GM11168 (cell line): ENCODE measurements at regions not wholly inside any gene's neighbourhood (a gene's known extent, or its start where the extent isn't known, plus 50 kb on each side); places are given as distances from the start of the nearest gene placed in this dataset.
"Not testable (repeated sequence)": the region's sequence is repeated elsewhere in the genome, so short reads cannot be mapped to it uniquely, and the experiment has no call there.

Experiments used
- in situ Hi-C: fragments of 300-500 bp; cut with MboI; formaldehyde crosslinking; loops from one replicate; pipeline ENCODE4 v1.12.0; 2022; ENCODE audit warnings: low sequenced_read_pairs; ENCODE audit not compliant: unreplicated experiment

DNA sequence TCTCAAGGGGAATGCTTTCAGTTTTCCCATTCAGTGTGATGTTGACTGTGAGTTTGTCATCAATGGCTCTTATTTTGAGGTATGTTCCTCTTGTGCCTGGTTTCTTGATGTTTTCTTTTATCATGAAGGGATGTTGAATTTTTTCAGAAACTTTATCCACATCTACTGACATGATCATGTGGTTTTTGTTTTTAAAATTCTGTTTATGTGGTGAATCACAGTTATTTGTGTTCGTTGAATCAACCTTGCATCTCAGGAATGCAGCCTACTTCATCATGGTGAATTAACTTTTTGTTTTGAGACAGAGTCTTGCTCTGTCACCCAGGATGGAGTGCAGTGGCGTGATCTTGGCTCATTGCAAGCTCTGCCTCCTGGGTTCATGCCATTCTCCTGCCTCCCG lies 263.1 kb upstream of the KLF3 start:
- in situ Hi-C loops, result no loop called here

DNA sequence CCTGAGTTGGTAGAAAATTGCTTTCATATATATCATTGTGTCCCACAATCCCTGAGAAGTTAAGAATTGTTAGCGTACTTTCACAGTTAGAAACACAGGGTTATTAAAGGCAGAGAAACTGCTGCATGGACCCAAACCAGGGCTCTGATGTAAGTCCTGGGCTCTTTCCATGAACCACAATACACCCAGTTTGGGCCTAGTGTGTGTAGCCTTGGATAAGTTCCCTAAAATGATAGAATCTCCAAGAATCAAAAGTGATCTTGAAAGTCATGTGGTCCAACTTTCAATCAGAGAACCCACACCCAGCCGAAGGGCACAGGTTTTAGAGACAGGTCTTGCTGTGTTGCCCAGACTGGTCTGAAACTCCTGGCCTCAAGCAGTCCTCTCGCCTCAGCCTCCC lies 257.8 kb upstream of the KLF3 start:
- in situ Hi-C loops, result no loop called here

DNA sequence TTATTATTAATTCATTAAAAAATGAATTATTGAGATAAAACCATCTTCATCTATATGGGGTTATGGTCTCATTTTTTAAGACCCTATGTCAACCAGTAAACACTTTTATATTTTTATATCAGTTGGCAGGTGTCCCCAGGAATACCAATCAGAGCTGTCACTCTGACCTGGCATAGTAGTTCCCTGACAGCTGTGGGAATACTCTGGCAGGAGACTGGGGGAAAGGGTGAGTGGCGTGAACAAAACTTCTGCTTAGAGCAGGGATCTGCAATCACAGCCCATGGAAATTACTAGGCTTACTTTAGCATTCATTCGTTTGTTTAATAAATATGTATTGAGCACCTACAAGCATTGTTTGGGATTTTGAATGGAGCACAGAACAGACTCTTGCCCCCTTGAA lies 254.1 kb upstream of the KLF3 start:
- in situ Hi-C loops, result no loop called here

DNA sequence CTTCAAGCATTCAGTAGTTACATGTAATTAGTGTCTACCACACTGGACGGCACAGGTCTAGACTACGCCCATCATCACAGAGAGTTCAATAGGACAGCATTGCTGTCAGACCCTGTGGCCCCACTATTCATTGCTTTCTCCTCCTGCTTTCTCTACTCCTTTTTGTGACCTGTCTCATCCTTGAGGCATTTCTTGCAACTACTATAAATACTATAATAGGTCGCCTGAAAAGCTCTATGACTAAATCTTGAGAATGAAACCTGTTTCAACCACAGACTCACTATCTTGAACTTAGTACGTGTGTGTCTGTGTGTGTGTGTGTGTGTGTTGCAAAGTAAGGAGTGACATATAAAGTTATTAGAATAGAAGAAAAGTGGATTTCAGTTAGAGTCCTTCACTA lies 252.9 kb upstream of the KLF3 start:
- in situ Hi-C loops, result no loop called here

- in situ Hi-C loops, result no loop called here
Measured at GRCh38 chr4:38411981-38412536, 251.9 kb upstream of the KLF3 start.

DNA sequence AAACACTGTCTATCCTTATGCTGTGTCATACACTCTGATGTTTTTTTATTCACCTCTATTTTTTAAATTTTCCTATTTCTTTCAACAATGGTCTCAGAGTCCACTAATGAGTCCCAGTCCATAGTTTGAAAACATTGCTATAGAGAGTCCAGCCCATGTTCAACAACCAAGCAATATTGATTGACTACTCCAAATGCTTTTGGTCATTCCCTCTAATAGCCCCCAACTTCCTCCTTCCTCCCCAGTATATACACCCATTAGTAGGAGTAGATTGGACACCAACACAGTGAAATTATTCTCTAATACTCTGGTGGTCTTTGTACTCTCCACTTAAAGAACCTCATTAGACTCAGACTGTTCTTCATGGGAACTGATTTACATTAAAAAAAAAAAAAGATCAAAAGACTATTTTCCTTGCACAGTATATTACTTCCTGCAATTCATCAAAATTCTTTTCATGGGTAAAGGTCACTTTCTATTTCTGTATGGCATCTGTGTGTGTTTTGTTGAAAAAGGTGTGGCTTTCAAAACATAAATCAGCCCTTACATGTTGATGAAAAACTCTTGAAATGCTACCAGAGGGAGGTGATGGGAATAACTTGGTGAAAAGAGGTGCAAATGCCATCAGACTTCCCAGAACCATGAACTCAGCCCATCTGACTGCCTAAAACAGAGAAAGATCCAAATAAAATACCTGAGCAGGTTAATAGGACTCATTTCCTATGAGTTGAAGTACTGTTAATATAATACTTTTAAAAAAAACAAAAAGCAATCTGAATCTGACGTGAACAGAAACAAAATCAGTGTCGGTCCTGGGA lies 250.3 kb upstream of the KLF3 start:
- in situ Hi-C loops, result no loop called here

DNA sequence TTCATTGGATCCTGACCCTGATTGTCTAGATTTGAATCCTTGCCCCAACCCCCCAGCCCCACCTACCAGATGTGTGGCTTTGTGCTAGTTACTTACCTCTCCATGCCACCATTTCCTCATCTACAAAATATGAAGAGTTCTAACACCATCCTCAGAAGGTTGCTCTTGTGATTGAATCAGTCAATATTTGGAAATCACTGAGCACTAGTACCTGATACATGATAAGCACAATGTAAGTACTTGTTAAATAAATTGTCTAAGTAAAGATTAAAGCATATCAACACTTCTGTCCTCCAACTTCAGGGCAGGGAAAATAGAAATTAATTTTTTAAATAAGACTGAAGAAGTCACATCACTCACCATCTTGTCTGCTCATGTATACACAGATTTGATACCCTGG lies 249.6 kb upstream of the KLF3 start:
- in situ Hi-C loops, result no loop called here

GRCh38 chr4:38415682-38416081 lies 248.3 kb upstream of the KLF3 start:
- in situ Hi-C loops, result no loop called here

DNA sequence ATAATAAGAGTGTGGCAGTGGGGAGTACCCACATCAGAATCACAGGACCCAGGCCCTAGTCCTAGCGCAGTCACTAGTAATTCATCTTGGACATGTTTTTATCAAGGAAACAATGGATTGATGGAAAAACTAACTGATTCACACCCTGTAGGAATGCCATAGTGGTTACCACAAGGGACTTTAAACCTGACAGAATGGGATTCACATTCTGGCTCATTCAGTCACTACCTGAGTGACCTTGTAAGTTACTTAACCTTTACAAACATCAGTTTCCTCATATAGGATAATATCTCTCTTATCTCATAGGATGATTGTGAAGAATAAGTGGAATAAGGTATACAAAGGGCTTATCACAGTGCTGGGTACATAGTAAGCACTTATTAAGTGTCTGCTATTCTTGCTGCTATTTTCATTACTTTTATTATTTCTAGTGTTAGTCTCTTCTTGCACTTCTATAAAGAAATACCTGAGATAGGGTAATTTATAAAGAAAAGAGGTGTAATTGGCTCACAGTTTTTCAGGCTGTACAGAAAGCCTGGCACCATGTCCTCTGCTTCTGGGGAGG lies 247.5 kb upstream of the KLF3 start:
- in situ Hi-C loops, result no loop called here

GRCh38 chr4:38420254-38420653 lies 243.7 kb upstream of the KLF3 start:
- in situ Hi-C loops, result not testable (repeated sequence)

DNA sequence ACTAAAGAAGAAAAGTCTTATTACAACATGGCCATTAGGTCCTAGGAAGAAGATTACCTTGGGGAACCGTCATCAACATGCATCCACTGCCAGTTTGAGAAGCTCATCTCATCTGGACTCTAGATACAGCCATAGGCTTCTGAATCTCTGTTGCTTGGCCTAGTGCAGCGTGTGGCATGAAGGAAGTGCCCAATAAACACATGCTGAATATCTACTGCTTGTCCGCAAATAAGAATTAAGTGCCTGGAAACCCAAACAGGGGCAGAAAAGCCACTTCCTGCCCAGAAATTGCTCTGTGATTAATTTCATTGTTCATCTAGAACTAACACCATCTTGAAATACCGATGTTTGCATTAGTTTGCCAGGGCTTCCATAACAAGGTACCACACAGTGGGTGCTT lies 241.1 kb upstream of the KLF3 start:
- in situ Hi-C loops, result no loop called here

- in situ Hi-C loops, result no loop called here
Measured at GRCh38 chr4:38424151-38424871, 239.7 kb upstream of the KLF3 start.

DNA sequence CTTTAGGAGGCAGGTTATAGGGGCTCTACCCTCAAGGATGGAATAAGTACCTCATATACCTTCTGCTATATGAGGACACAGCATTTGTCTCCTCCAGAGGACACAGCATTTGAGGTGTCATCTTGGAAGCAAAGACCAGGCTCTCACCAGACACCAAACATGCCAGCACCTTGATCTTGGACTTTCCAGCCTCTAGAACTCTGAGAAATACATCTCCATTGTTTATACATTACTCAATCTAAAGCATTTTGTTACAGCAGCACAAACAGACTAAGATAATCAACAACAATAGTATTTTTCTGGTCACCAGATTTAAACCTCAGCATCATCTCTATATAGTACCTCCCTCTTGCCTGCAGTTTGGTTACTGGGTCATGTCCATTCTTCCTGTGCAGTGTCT lies 237.5 kb upstream of the KLF3 start:
- in situ Hi-C loops, result no loop called here

- in situ Hi-C loops, result no loop called here
Measured at GRCh38 chr4:38430841-38431240, 233.2 kb upstream of the KLF3 start.

- in situ Hi-C loops, result no loop called here
Measured at GRCh38 chr4:38442073-38442788, 221.8 kb upstream of the KLF3 start.

GRCh38 chr4:38449506-38450174 lies 214.4 kb upstream of the KLF3 start:
- in situ Hi-C loops, result no loop called here

GRCh38 chr4:38452009-38452408 lies 212.0 kb upstream of the KLF3 start:
- in situ Hi-C loops, result no loop called here

DNA sequence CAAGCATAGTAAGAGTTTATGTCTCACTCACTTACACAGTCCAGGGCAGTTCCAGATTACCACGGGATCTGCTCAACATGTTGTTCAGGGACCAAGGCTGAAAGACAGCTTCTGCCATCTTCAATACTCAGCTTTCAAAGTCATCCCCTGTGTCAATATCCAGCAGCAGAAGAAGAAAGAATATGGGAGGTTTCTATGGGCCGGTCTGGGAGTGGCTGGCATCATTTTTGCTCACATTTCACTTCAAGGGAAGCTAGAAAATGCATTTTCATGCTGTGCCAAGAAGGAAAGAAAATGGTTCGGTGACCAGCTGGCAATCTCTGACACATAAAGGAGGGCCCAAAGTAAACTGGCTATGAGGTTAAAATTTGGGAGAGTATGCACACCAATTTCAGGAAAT lies 211.5 kb upstream of the KLF3 start:
- in situ Hi-C loops, result no loop called here

GRCh38 chr4:38453253-38453881 lies 210.6 kb upstream of the KLF3 start:
- in situ Hi-C loops, result no loop called here

DNA sequence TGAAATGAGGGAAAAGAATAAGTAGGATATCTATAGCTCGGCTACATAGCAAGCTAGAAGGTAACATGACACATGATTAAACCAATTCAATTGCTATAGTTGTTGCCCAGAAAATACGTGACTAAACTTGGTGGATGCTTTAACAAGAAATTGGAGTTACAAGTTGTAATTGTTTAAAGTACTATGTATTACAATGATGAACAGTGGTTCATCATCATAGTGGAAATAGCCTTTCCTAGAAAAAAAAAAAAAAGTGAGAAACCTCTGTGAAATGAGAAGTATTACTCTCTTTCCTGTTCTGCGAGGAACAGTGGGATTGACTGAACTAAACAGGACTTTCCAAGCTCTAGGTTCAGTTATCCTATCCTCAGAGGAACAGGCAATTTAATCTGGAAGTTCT lies 209.7 kb upstream of the KLF3 start:
- in situ Hi-C loops, result no loop called here
